Liver (tissue), 7 donors: ENCODE measurements at regions not wholly inside any gene's neighbourhood (a gene's known extent, or its start where the extent isn't known, plus 50 kb on each side); places are given as distances from the start of the nearest gene placed in this dataset.
A peak's percentile ranks its signal among the peaks of the same experiment; 100 is the strongest.

ENCODE experiments used
- DNase-seq: peaks from one replicate; pipeline ENCODE4 v3.0.0-alpha.2; 2017; ENCODE audit warnings: low spot score
- H3K27ac ChIP-seq, 2 donors: one replicate each; pipeline ENCODE4 v1.7.0; 2013; ENCODE audit warnings: inconsistent platforms in 2 of 2, low read length in 2 of 2, control low read depth in 1 of 2, low read depth in 1 of 2, mild to moderate bottlenecking in 1 of 2
- H3K27me3 ChIP-seq, 4 donors: one replicate each; pipeline versions ENCODE4 v1.6.1 to v1.7.0; 2013; ENCODE audit warnings: low read length in 3 of 4, inconsistent platforms in 1 of 4, mild to moderate bottlenecking in 1 of 4, moderate library complexity in 1 of 4; ENCODE audit not compliant: control insufficient read depth in 4 of 4, insufficient read depth in 4 of 4
- H3K36me3 ChIP-seq, 4 donors: one replicate each; pipeline versions ENCODE4 v1.6.1 to v1.7.0; 2013; ENCODE audit warnings: low read length in 3 of 4, mild to moderate bottlenecking in 3 of 4, low read depth in 1 of 4, moderate library complexity in 1 of 4; ENCODE audit not compliant: control insufficient read depth in 4 of 4, insufficient read depth in 3 of 4
- H3K4me1 ChIP-seq, 4 donors: one replicate each; pipeline versions ENCODE4 v1.6.1 to v1.7.0; 2013; ENCODE audit warnings: low read length in 3 of 4, mild to moderate bottlenecking in 3 of 4, moderate library complexity in 1 of 4; ENCODE audit not compliant: control insufficient read depth in 4 of 4, insufficient read depth in 4 of 4
- H3K4me3 ChIP-seq, 3 donors: one replicate each; pipeline versions ENCODE4 v1.6.1 to v1.7.0; 2013; ENCODE audit warnings: low read length in 3 of 3, control low read depth in 1 of 3, low read depth in 1 of 3, mild to moderate bottlenecking in 1 of 3
- H3K9ac ChIP-seq, 2 donors: one replicate each; pipeline ENCODE4 v1.7.0; 2013; ENCODE audit warnings: low read length in 2 of 2, mild to moderate bottlenecking in 2 of 2, moderate library complexity in 2 of 2, control low read depth in 1 of 2, low read depth in 1 of 2
- H3K9me3 ChIP-seq, 4 donors: one replicate each; pipeline versions ENCODE4 v1.6.1 to v1.7.0; 2013; ENCODE audit warnings: low read length in 3 of 4; ENCODE audit not compliant: control insufficient read depth in 4 of 4
- ATF3 ChIP-seq: IDR thresholded peaks from 2 replicates; pipeline ENCODE4 v1.6.1; 2016; ENCODE audit warnings: antibody characterized with exemption
- GABPA ChIP-seq, 2 donors: IDR thresholded peaks in 1 of 2; conservative IDR thresholded peaks in 1 of 2; 2 replicates each; pipeline ENCODE4 v1.6.1; 2016; ENCODE audit warnings: antibody characterized with exemption in 2 of 2, mild to moderate bottlenecking in 1 of 2, moderate library complexity in 1 of 2
- MAX ChIP-seq: IDR thresholded peaks from 2 replicates; pipeline ENCODE4 v1.6.1; 2016; ENCODE audit warnings: antibody characterized with exemption
- RAD21 ChIP-seq, 2 donors: IDR thresholded peaks; 2 replicates each; pipeline ENCODE4 v1.6.1; 2016; ENCODE audit warnings: antibody characterized with exemption in 2 of 2, mild to moderate bottlenecking in 2 of 2
- REST ChIP-seq: IDR thresholded peaks from 2 replicates; pipeline ENCODE4 v1.6.1; 2016; ENCODE audit warnings: antibody characterized with exemption, mild to moderate bottlenecking
- YY1 ChIP-seq: IDR thresholded peaks from 2 replicates; pipeline ENCODE4 v1.6.1; 2016; ENCODE audit warnings: antibody characterized with exemption, mild to moderate bottlenecking
- ZBTB33 ChIP-seq: IDR thresholded peaks from 2 replicates; pipeline ENCODE4 v1.6.1; 2016; ENCODE audit warnings: antibody characterized with exemption
- WGBS: extraction: QIAGEN DNeasy Blood & Tissue Kit; methylation state at CpG from one replicate; pipeline ENCODE4 v1.1.7; 2013; 5-methylcytosine and 5-hydroxymethylcytosine counted together
- donor health status: healthy.
- donor health status: healthy.
- donor health status: healthy.
- donor health status: healthy.

GRCh38 chr6:120083186-120083585, 733.6 kb upstream of the MAN1A1 start:
- H3K27ac ChIP-seq = no peak overlapping the region
- H3K9me3 ChIP-seq = no peaks in the 10 kb centered on the region
- DNase-seq = no peak
- H3K4me1 ChIP-seq = no peaks in the 10 kb centered on the region
- TF ChIP-seq REST (no peak), RAD21 (IDR thresholded peaks at IDR 0.05) (no peak), ZBTB33 (no peak), YY1 (no peak), ATF3 (no peak), GABPA (IDR thresholded peaks at IDR 0.05 in 1 of 2, conservative IDR thresholded peaks at IDR 0.05 in 1 of 2) (no peak)
- 66% methylated on average over 5 of the region's 5 CpGs for WGBS
- no peaks in the 10 kb centered on the region for H3K36me3 ChIP-seq
- peaks cover 0 to 4% (median 0%) of the 10 kb centered on the region in 4 donors for H3K27me3 ChIP-seq
- H3K4me3 ChIP-seq = no peak overlapping the region
- no peak overlapping the region for H3K9ac ChIP-seq

GRCh38 chr6:120077489-120077888, 727.9 kb upstream of the MAN1A1 start:
- 48% methylated on average over 2 of the region's 2 CpGs for WGBS
- Histone ChIP-seq H3K9ac (no peak overlapping the region), H3K36me3 (no peaks in the 10 kb centered on the region), H3K4me3 (no peak overlapping the region), H3K27me3 (peaks cover 0 to 4% (median 0%) of the 10 kb centered on the region in 4 donors), H3K4me1 (no peaks in the 10 kb centered on the region), H3K27ac (no peak overlapping the region), H3K9me3 (no peaks in the 10 kb centered on the region)
- TF ChIP-seq RAD21 (IDR thresholded peaks at IDR 0.05) (peak in 1 of 2 donors; percentile 29), MAX (no peak)
- DNase-seq = no peak

- DNase-seq = no peak
- H3K36me3 ChIP-seq = no peaks in the 10 kb centered on the region
- no peaks in the 10 kb centered on the region for H3K4me1 ChIP-seq
- H3K4me3 ChIP-seq = no peak overlapping the region
- TF ChIP-seq REST = no peak
- no peaks in the 10 kb centered on the region for H3K27me3 ChIP-seq
- 15% methylated on average over 1 of the region's 1 CpG for WGBS
- no peaks in the 10 kb centered on the region for H3K9me3 ChIP-seq
- no peak overlapping the region for H3K9ac ChIP-seq
- H3K27ac ChIP-seq = no peak overlapping the region
Measured at GRCh38 chr6:120058410-120058809, 708.8 kb upstream of the MAN1A1 start.
